ENCODE measurements at regions not wholly inside any gene's neighbourhood (a gene's known extent, or its start where the extent isn't known, plus 50 kb on each side); places are given as distances from the start of the nearest gene placed in this dataset.
"Not testable (repeated sequence)": the region's sequence is repeated elsewhere in the genome, so short reads cannot be mapped to it uniquely, and the experiment has no call there.

DNA sequence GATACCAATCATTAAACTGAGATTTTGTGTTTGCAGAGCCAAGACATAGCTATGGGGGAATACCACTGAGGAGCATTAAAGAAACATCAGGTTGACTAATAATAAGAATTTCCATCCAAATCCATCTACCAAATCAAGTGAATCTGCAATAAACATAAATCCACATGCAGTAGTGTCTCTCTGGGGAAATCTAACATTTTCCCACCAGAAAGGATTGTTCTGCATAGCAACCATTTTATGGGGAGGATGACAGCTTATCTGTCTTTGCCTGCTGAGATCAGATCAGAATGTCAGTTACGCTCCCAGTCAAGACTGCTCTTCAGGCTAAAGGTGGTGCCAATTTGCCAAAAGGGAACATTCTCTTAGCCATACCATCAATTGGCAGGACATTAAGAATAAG, 1098.9 kb upstream of the CHAC2 start:
- no peak for DNase-seq

DNA sequence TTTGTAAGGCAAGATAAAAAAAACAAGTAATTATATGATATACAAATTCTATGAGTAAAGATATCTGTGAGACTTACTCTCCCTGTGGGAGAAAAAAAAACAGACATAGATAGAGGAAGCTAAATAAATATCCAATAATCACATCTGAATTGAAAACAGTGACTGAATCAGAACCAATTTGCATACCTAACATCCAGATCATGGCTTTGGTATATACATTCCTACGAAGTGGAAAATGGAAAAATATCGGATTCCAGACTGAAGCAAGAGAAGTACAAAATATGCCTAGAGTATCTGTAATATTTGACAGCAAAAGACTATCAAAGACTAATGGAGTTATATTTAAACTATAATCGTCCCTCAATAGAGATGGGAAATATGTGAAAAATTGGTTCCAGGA, 1108.1 kb upstream of the CHAC2 start:
- no peak for DNase-seq

DNA sequence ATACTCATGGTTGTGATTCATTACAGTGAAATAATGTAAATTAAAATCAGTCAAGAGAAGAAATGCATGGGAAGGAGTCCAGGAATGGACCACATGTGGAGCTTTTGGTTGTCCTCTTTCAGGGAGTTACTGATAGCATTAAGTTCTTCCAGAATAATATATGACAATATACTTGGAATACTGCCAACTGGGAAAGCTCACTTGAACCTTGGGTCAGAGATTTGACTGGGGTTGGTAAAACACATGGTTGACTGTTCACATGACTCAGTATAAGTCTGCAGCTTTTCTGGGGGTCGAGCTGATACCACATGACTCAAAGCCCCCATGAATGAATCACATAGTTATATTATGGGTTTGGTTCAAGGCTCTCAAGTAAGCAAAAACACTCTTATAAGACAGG, 1109.0 kb upstream of the CHAC2 start:
- DNase-seq: no peak

DNA sequence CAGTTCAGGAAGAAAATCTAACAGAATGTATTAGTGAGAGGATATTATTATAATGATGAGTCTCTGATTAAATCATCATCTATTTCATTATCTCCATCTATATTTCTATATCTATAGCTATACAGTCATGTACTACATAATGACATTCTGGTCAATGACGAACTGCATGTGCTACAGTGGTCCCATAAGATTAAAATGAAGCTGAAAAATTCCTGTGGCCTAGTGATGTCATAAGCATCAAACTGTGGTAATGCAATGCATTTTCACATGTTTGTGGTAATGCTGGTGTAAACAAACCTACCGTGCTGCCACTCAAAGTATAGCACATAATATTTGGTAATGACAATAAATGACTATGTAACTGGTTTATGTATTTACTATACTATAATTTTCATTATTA, 1127.9 kb upstream of the CHAC2 start:
- DNase-seq: no peak

DNA sequence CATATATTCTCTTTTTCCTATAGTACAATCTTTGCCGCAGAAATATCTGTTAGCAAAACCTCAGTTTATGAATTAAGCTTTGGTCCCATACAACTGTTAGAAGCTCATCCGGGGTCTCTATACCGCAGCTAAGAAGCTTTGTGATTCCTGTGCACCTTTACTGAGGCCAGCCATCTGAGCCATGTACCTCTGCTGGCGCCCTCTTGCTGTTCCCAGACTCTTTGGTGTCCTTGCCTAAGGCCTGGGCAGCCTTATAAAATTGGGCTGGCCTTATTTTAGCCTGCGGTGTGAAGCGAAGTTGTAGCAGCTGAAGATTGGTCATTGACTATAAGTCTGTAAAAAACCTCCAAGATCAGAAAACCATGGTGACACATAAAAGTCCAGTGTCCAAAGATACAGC, 1135.1 kb upstream of the CHAC2 start:
- no peak for DNase-seq

DNA sequence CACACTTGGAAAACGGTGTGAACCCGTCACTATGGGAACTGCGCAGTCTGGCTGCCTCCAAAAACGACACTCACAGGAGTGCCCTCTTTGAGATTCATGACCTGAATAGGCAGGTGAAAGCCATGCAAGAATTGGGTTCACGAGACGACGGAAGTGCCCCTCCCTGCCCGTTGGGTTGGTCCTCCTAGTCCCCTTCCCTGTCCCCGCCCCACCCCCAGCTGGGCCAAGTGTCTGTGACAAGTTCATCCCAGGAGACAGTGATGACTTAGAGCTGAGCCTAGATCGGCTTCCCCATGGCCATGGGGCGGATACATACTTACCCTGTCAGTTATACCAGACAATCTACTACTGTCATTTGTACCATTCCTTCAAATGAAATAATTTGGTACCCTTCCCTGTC, 1137.7 kb upstream of the CHAC2 start:
- no peak for DNase-seq

DNA sequence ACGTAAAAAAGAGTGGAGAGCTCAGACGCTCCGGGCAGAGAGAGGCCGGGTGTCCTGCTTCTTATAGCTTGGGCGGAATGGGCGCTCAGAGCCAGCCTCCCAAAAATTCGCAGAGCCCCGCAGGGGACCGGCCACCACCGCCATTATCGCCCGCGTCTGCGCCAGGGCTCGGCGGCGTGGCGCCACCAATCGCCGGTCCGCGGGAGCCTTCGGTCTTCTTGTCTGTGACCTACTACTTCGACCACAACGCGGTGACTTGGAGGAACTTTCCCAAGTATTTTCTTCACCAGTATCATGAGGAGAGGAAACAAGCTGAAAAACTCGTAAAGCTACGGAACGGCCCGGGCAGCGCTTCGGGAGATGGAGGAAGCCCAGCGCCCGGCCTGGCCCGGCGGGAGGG, 1138.1 kb upstream of the CHAC2 start:
- no peak for DNase-seq

DNA sequence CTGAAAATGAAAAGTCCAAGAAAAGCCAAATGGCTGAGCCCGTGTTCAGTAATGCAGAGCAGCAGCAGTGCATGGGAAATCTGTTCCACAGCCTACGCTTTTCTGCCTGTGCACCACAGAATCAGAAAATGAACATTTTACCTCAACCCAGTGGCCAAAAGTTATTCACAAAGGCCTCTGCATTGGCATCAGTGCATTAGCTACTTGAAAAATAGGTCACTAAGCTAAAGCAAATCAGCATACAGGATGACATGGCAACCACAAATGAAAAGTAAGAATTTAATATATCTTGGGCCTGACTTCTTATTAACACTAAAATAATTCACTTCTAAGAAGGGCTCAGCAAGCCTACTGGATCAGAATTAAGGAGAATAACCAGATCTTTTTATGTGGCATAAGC, 1145.3 kb upstream of the CHAC2 start:
- peak; percentile 5 for DNase-seq

DNA sequence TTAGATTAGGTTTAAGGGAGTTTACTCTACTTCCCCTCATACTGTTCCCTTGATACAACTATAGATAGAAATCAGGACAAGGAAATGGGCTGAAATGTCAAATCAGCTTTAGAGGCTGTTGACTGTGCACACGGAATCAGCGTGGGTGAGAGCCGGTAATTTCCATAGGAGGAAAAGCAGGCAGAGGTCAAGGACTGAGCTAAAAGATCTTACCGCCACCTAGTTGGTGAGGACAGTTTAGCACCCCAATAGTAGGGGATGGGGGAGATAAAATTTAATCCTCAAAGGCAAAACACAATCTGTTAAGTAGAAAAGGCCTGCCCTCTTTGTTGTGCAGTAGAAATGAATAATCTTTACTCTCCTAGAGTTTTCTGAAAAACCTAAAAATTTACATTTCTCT, 1154.5 kb upstream of the CHAC2 start:
- no peak for DNase-seq

DNA sequence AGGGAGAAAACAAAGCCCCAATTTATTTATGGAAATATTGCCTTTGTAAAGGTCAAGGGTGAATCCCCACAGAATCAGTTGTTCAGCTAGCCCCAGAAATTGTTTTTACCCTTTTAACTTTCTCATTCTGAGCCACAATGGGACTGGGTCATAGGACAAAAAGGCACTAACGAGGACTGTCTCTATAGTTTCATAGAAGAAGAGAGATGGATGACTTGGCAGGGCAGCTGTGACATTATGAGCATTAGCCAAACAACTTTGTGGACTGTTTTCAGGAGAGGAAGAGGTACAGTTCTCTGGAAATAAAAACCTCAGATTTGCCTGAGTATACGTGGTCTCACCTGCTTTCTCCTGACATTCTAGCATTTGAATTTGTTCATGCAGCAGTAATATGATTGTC, 1155.8 kb upstream of the CHAC2 start:
- DNase-seq: no peak

DNA sequence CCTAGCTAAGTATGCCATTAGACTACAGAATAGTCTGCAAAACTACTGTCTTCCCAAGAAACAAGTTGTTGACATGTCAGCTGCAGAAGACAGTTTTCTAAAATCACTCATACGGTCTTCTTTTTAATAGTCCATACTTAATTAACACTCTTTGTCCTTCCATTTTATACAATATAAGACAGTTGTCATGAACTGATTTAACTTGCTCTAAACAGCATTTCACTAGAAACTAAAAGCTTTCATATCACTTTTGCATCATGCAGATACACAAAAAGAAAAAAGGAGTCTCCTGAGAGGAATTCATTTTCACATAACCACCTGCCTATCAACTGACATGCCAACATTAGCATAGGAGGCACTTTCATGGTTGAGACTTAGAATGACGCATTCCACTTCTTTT, 1159.6 kb upstream of the CHAC2 start:
- DNase-seq: no peak

DNA sequence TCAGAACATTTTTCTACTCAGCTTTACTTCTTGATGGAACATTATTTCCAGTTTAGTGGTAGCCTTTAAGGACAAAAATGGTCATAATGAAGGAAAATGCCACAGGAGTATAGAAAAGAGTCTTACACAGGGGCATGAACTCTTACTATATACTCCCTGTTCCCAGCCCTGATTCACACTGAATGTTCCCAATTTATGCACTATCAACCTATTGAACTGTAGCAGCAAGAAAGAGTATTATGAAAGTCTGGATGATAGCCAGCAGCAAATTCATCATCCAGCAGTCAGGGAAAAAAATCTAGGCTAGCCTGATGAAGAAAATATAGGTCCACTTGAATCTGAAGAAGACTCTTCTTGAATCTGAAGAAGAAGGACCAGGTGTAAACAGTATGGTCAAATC, 1170.3 kb upstream of the CHAC2 start:
- no peak for DNase-seq

DNA sequence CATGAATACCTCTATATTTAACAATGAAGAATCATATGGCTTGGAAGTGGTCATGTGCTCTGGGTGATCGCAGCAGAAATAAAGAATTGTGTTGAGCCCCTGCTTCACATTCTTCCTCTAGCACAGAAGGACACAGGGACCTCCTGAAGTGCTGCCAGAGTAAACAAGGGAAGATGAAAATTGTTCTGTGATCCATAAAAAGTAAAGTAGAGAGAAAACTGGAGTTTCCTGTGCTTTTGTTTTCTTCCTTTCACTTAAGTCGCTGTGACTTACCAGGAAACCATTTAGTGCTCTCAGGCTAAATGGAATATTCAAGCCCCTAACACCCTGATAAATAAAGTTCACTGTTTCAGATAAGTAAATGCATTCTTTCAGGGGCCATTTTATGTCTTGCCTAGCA, 1173.6 kb upstream of the CHAC2 start:
- no peak for DNase-seq

DNA sequence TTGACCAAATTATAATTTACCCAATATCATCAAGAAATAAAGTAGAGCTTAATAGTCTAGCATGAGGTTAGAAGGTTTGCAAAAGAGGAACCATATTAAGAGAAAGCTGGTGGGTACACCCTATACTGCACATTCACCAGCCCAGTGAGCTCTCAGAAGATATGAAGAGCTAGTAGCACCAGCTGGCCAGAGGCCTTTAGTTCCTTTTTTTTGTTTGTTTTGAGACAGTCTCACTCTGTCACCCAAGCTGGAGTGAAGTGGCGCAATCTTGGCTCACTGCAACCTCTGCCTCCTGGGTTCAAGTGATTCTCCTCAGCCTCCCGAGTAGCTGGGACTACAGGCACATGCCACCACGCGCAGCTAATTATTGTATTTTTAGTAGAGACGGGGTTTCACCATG, 1183.5 kb upstream of the CHAC2 start:
- DNase-seq: not testable (repeated sequence)

DNA sequence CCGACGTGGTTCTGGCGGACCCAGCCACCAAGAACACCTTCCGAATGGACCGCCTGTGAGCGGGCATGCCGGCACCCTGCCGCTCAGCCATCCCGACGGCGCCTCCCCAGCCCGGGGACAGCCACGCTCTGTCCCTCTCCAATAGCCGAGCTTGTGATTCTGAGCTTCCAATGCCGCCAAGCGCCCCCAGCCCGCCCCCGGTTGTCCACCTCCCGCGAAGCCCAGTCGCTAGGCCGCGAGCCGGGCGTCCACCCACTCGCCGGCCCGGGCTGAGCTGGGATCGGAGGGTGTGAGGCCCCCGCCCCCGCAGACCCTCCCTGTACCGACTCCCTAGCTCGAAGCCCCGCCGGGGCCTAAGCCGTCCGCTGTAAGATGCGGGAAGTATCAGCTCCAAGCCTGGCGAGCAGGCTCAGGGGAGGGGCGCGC, 1195.1 kb upstream of the CHAC2 start:
- DNase-seq: no peak

DNA sequence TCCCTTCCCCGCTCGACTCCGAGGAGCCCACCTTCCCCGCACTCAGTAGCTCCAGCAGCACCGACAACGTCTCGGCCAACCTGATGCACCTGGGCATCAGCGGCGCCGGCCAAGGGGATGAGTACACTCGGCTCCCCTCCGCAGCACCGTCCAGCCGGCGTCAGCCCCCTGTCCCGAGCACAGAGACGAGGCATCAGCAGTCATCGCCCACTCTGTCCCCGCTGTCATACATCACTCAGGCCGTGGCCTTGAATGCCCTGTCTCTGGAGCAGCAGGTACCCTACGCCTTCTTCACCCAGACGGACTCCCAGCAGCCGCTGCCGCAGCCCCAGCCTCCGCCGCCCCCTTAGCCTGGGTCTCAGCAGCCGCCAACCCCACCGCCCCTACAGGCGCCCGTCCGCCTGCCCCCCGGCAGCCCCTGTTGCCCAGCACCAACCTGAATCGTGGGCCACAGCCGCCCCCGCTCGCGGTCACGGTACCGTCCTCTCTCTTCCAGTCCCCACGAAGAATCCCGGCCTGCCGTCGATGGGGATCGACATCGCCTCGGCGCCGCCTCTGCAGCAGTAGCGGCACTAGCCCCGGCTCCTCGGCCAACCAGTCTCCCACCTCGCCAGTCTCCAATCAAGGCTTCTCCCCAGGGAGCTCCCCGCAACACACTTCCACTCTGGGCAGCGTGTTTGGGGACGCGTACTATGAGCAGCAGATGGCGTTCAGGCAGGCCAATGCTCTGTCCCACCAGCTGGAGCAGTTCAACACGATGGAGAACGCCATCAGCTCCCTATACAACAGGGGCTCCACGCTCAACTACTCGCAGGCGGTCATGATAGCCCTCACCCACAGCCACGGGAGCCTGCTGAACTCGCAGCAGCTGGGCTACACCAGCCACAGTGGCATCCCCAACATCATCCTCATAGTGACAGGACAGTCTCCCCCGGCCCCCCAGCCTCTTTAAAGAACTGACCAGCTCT, 1195.9 kb upstream of the CHAC2 start:
- no peak for DNase-seq

DNA sequence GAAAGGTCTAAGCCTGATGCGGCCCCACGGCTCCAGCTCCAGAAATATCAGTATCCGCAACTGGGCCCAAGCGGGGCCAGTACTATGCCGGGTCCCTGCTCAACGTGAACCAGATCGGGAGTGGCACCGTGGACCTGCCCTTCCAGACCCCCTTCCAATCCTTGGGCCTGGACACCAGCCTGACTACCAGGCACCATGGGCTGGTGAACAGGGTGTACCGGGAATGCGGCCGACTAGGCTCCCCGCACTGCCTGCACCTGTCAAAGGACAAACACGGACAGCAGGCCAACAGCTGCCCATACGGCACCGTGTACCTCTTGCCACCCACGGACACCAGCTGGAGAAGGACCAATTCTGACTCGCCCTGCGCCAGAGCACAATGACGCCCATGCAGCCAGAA, 1196.9 kb upstream of the CHAC2 start:
- no peak for DNase-seq

DNA sequence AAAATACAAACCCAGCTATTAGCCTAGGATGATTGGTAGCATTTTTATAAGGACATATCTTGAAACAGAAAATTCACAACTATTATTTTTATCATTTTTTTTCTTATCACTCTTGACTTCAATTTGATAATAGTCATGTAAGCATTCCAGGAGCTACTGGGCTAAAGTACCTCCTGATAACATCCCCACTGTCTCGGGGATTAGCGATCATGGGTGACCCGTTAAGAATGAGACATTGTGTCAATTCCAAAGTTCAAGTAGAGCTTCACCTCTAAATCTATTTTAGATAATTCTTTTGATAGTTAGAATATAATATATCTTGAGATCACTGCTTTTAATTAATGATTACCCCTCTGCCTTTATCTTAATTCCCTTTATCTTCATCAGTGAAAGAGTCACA, 1204.5 kb upstream of the CHAC2 start:
- DNase-seq: no peak

DNA sequence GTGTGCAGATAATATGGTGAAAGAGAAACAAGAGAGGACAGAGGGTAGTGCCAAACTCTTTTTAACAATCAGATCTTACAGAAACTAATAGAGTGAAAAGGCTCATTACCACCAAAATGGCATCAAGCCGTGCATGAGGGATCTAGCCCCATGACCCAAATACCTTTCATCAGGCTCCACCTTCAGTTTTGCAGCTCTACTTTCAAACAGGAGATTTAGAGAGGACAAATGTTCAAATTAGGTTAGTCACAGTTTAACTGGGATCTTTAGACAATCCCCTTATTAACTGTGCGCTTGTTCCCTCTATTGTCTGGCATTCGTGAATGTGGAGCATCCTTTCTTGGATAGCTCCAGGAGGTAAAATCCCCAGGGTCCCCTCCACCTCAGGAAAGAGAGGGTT, 1209.3 kb upstream of the CHAC2 start:
- DNase-seq: no peak

DNA sequence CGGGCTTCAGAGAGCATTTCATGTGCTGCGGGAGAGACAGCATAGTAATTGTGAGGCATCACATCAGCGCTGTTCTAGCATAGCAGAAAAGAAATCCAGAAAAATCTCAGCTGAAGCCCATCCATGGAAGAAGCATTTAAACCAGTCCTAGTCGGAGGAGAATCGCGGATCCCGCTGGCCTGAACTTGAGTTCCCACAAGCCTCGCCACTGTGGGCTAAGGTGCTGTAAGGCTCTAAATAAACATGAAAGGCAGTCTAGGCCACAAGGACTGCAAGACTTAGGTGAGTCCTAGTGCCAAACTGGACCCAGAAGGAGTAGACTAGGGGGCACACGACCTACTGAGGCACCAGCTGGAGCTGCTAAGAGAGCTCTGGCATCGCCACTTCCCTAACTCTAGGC, 1225.3 kb upstream of the CHAC2 start:
- no peak for DNase-seq

DNA sequence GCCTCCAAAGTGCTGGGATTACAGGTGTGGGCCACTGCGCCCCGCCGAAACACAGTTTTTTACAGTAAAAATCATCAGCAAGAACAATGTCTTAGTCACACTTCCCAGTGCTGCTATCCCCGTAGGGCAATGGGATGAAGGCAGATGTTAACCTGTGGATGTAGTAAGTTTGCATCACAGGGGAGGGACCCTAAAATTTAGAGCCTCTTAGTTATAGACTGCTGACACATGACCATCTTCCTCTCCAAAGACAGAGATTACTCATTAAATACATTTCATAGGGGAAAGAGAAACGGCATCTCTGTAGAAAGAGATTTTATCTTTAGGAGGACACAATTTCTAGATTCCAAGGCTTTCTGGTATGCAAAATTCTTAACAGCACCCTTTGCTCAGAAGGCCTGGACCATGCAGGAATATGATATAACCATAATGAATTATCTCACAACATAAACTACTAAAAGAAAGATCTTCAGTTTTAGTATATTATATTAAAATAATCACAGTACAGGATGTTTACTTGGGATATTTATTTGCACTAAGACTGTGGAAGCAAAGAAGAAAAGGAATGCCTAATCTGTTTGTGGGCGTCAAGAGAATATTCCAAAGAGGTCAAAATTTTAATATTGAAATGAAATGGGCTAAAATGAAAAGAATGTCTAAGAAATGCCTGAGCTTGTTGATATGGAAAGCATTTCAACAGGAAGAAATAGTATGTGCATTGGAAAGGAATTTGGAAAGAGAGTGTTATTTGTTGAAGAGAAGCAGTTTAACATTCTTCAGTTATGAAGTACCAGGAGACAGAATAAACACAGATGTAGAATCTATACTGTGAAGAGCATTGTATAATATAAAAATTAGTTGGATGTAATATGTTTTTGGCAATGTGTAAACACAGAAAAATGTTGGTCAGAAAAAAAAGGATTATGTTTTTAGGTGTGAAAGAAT, 1228.3 kb upstream of the CHAC2 start:
- DNase-seq: no peak

DNA sequence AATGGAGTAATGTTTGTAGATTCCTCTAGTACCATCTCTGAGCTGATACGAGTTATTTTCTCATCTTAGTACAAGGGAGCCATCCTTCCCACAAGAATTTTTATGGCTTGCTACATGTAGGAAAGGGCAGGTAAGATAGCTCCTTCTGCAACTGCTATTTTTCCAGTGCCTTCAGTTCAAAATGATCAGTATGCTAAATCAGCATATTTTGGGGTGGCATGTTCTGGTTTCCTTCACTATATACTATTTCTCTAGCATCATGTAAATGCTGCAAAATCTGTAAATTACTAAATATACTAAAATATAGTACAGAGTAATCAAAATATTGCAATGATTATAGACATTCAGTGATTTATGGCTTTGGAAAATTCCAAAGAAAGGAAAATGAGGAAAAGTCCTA, 1230.0 kb upstream of the CHAC2 start:
- DNase-seq: no peak

DNA sequence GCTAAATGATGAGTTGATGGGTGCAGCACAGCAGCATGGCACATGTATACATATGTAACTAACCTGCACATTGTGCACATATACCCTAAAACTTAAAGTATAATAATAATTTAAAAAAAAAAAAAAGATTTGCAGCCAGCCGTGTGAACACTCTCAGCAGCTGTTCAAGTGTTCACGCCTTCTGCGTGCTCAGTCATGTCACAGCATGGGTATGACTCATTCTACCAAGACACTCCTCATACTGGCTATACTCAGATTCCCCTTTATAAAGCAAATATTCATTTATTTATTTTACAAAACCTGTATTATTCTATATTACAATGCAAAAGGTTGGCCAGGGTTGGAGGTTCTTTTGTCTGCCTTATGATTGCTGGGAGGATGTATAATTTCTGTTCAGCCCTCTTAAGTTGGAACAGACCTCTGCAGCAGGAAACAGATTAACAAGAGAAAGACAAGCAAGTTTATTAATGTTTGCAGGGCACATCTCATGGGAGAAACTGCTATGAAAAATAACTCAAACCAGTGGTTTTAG, 1230.6 kb upstream of the CHAC2 start:
- no peak for DNase-seq
